Brain microvascular endothelial cell (primary cell): ENCODE measurements at regions not wholly inside any gene's neighbourhood (a gene's known extent, or its start where the extent isn't known, plus 50 kb on each side); places are given as distances from the start of the nearest gene placed in this dataset.

ENCODE experiments used
- DNase-seq: peaks from one replicate; pipeline ENCODE4 v3.0.0-alpha.2; 2020
- H3K27ac ChIP-seq: fragments of 250-450 bp; sonication (Bioruptor Pico); 2 replicates; pipeline ENCODE4 v1.5.1; 2020; ENCODE audit warnings: mild to moderate bottlenecking, moderate library complexity
- H3K27me3 ChIP-seq: fragments of 250-450 bp; sonication (Bioruptor Pico); replicated peaks from 2 replicates; pipeline ENCODE4 v1.5.1; 2020; ENCODE audit warnings: mild to moderate bottlenecking
- H3K36me3 ChIP-seq: fragments of 250-450 bp; sonication (Bioruptor Pico); replicated peaks from 2 replicates; pipeline ENCODE4 v1.5.1; 2020; ENCODE audit warnings: mild to moderate bottlenecking
- H3K4me3 ChIP-seq: 2 replicates; pipeline ENCODE4 v1.5.1; 2011; ENCODE audit warnings: low read depth, mild to moderate bottlenecking, control low read depth, low read length, moderate library complexity
- in situ Hi-C: cut with HindIII; loops from 2 replicates; pipeline ENCODE4 v1.10.0; 2017; ENCODE audit warnings: low sequenced_read_pairs, low pct_ligation_motif_present
- TF ChIP-seq, protein P1 (sequence below): IDR thresholded peaks from 2 replicates; pipeline ENCODE4 v1.5.1; 2011; ENCODE audit warnings: low read depth, mild to moderate bottlenecking, moderate library complexity, low read length, control low read depth, inconsistent platforms; ENCODE audit errors: missing control alignments

DNA sequence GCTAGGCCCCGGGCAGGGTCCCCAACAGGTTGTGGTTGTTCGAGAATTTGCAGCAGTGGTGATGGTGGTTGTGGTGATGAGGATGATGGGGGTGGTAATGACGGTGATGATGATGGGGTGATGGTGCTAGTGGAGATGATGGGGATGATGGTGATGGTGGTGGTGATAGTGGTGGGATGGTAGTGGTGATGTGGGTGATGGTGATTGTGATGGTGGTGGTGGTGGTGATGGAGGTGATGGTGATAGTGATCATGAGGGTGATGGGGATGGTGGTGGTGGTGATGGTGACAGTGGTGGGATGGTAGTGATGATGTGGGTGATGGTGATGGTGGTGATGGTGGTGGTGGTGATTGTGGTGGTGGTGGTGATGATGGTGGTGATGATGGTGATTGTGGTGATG, 343.3 kb downstream of the SEC14L1 start:
- DNase-seq, result no peak
- TF ChIP-seq, protein P1, sequence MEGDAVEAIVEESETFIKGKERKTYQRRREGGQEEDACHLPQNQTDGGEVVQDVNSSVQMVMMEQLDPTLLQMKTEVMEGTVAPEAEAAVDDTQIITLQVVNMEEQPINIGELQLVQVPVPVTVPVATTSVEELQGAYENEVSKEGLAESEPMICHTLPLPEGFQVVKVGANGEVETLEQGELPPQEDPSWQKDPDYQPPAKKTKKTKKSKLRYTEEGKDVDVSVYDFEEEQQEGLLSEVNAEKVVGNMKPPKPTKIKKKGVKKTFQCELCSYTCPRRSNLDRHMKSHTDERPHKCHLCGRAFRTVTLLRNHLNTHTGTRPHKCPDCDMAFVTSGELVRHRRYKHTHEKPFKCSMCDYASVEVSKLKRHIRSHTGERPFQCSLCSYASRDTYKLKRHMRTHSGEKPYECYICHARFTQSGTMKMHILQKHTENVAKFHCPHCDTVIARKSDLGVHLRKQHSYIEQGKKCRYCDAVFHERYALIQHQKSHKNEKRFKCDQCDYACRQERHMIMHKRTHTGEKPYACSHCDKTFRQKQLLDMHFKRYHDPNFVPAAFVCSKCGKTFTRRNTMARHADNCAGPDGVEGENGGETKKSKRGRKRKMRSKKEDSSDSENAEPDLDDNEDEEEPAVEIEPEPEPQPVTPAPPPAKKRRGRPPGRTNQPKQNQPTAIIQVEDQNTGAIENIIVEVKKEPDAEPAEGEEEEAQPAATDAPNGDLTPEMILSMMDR, result no peak
- in situ Hi-C loops, result no loop called here
- Histone ChIP-seq H3K36me3 (peaks cover 41% of the 10 kb centered on the region), H3K4me3 (no peak overlapping the region), H3K27me3 (no peaks in the 10 kb centered on the region), H3K27ac (no peak overlapping the region)

GRCh38 chr17:77485089-77485833, 344.5 kb downstream of the SEC14L1 start:
- DNase-seq, result no peak
- H3K4me3 ChIP-seq, result no peak overlapping the region
- TF ChIP-seq, protein P1, result no peak
- H3K27ac ChIP-seq, result no peak overlapping the region
- H3K27me3 ChIP-seq, result no peaks in the 10 kb centered on the region
- peaks cover 52% of the 10 kb centered on the region for H3K36me3 ChIP-seq
- in situ Hi-C loops, result no loop called here

DNA sequence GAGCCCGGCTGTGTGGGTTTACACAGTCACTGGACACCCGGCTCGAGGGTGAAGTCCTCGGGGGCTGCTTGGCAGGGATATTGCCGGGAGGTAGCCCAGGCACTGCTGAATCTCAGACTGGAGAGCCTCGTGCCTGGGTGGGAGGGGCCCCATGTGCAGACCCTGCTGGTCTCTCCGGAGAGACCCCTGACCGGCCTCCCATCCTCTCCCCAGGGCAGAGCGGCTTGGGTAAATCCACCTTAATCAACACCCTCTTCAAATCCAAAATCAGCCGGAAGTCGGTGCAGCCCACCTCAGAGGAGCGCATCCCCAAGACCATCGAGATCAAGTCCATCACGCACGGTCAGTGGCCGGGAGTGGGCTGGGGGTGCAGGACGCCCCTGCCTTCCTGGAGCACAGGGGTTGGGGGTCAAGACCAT, 346.5 kb downstream of the SEC14L1 start:
- no peak overlapping the region for H3K4me3 ChIP-seq
- H3K27me3 ChIP-seq, result no peaks in the 10 kb centered on the region
- no peak for DNase-seq
- no peak overlapping the region for H3K27ac ChIP-seq
- peaks cover 65% of the 10 kb centered on the region for H3K36me3 ChIP-seq
- in situ Hi-C loops, result no loop called here
- TF ChIP-seq, protein P1, result no peak

DNA sequence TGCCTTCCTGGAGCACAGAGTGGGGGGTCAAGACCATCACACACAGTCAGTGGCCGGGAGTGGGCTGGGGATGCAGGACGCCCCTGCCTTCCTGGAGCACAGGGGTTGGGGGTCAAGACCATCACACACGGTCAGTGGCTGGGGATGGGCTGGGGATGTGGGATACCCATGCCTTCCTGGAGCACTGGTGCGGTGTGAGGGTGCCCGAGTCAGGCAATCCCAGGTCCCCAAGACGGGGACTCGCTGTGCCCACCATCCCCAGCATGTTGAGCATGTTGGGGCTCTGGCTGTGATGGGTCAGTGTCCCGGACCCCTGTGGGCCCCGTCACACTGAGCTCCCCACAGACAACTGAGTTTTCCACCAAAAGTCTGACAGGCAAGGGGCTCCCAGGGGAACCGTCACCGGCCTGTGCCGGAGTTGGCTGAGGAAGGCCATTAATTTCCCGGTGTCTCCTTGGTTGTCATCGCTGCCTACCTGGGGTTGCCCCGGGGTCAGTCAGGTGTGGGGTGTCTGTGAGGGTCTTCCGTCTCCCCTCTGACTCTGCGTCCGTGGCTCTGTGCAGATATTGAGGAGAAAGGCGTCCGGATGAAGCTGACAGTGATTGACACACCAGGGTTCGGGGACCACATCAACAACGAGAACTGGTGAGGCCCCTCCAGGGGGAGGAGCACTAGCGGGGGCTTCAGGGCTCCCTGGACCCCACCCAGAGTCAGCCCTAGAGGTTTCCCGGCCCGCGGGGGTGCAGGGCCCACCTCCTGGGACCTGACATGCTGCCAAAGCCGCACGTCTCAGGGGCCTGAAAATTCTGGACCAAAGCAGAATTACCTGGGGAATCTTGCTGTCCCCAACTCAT, 347.1 kb downstream of the SEC14L1 start:
- in situ Hi-C loops, result no loop called here
- H3K4me3 ChIP-seq, result no peak overlapping the region
- DNase-seq, result no peak
- TF ChIP-seq, protein P1, result no peak
- H3K27me3 ChIP-seq, result no peaks in the 10 kb centered on the region
- H3K27ac ChIP-seq, result no peak overlapping the region
- H3K36me3 ChIP-seq, result peaks cover 65% of the 10 kb centered on the region

- H3K27ac ChIP-seq, result no peak overlapping the region
- no peaks in the 10 kb centered on the region for H3K27me3 ChIP-seq
- no peak for DNase-seq
- in situ Hi-C loops, result no loop called here
- no peak overlapping the region for H3K4me3 ChIP-seq
- peaks cover 63% of the 10 kb centered on the region for H3K36me3 ChIP-seq
- TF ChIP-seq, protein P1, result no peak
Observed at GRCh38 chr17:77488531-77489238, 347.9 kb downstream of the SEC14L1 start.
